Astrocyte of the hippocampus (primary cell): ENCODE measurements at regions not wholly inside any gene's neighbourhood (a gene's known extent, or its start where the extent isn't known, plus 50 kb on each side); places are given as distances from the start of the nearest gene placed in this dataset.
"Not testable (repeated sequence)": the region's sequence is repeated elsewhere in the genome, so short reads cannot be mapped to it uniquely, and the experiment has no call there.

Source experiments
- DNase-seq: peaks from one replicate; pipeline ENCODE4 v3.0.0; 2011; ENCODE audit warnings: low read depth, low spot score

DNA sequence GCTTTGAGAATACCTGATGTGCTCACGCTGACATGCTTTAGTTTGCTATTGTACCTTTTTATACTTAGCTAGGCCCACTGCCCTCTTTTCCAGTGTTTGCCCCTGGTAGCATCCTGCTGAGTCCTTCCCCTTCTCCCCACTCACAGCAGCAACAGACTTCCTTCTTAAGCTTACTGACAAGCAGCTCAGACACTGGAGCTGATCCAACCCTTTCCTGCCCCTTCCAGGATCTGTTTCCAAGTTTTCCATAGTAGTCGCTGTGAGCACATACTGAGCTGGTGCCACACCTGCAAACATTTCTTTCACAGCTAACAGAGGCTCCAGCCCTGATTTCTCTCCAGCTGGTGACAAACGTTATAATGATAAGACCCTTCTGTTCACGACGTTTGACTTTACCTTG is 991.4 kb upstream of the CELF4 start:
- DNase-seq: peak; percentile 14

DNA sequence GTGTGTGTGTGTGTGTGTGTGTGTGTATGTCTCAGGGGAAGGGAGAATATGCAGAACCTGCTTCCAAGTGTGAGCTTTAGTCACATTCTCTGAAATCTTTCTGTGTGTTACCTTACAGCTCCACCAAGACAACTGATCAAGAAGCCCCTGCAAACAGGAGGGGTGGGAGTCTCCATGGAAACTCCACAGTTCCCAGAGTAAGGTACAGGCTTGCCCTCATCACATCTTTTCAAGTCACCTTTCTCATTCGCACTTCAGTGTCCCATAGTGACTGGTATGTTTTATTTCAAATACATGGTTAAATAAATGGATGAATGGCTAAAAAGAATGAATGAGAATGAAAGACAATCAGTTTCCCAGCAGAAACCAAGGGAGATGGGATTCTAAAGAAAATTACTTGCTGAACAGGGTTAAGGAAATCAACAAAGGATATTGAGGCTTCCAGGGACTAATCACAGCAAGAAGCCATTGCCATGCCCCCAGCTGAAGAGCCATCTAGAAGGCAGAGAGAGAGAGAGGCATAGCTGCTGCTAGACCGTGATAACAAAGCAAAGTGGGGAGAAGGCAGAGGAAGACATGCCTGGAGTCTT is 987.2 kb upstream of the CELF4 start:
- DNase-seq: no peak

GRCh38 chr18:38551881-38552280 is 986.3 kb upstream of the CELF4 start:
- no peak for DNase-seq

- DNase-seq: peak; percentile 2
These were observed 979.5 kb upstream of the CELF4 start for GRCh38 chr18:38545071-38545470.

GRCh38 chr18:38539856-38540255 is 974.3 kb upstream of the CELF4 start:
- peak; percentile 1 for DNase-seq

DNA sequence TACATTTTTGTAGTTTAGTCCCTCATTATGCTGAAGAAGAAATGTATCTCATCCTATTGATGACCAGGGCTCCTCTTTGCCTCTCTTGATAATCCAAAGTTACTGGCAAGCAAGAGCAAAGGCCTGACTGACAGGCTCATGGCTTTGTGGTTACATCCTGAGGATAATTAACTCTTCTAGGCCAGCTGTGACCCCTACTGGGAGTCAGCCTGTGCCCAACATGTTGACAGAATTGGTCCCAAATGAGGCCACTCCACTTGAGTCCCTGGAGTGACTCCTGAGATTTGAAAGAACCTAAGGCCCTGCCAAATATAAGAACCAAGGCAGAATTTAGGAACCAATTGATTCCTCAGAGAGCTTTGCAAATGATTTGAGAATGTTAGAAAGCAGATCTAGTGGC is 973.8 kb upstream of the CELF4 start:
- no peak for DNase-seq

GRCh38 chr18:38534073-38534472 is 968.5 kb upstream of the CELF4 start:
- DNase-seq: no peak

- peak; percentile 39 for DNase-seq
These were observed 961.3 kb upstream of the CELF4 start for GRCh38 chr18:38526922-38527321.

- DNase-seq: no peak
These were observed 959.4 kb upstream of the CELF4 start for GRCh38 chr18:38525039-38525438.

- no peak for DNase-seq
These were observed 955.2 kb upstream of the CELF4 start for GRCh38 chr18:38520786-38521185.

- DNase-seq: no peak
These were observed 936.9 kb upstream of the CELF4 start for GRCh38 chr18:38502539-38502938.

GRCh38 chr18:38497266-38497665 is 931.7 kb upstream of the CELF4 start:
- DNase-seq: no peak

- DNase-seq: no peak
These were observed 930.7 kb upstream of the CELF4 start for GRCh38 chr18:38496222-38496793.

DNA sequence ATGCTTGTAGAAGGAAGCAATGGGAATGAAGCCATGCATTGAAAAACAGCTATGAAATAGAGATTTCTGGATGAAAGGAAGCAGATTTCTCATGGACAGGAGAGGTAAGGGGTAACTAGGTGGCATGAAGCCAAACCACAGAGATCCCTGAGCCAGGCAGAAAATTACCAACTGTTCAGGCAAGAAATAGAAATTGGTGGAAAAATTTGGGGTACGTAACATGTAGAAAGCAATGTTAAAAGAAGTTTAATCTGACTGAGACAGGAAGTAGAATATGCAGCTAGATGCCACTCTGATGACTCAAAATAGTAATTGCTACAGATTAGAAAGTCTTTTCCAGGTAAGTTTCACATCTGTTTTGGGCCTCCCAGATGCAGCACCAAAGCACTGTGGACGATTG is 928.5 kb upstream of the CELF4 start:
- DNase-seq: peak; percentile 63

DNA sequence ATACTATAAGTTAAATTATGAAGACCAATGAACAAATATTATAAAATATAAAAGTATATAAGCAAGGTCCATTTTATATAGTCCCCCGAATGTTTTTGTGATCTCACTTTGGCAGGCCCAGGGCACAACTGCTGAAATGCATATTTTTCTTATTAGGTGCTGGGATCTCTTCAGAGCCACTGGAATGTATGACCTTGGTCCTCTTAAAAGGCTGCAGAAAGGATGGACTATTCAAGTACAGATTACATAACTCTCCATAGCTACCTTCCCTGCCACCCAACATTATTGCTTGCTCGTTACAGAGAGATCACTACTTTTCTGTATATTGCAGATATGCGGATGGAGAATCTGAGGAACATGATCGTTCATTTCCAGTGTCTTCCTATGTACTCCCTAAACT is 925.6 kb upstream of the CELF4 start:
- DNase-seq: no peak

DNA sequence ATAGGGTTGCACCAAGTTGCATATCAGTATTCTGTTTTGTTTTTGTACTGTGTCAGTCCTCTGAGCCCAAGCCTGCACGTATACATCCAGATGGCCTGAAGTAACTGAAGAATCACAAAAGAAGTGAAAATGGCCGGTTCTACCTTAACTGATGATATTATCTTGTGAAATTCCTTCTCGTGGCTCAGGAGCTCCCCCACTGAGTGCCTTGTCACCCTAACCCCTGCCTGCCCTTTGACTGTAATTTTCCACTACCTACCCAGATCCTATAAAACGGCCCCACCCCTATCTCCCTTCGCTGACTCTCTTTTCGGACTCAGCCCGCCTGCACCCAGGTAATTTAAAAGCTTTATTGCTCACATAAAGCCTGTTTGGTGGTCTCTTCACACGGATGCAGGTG is 924.1 kb upstream of the CELF4 start:
- DNase-seq: not testable (repeated sequence)

DNA sequence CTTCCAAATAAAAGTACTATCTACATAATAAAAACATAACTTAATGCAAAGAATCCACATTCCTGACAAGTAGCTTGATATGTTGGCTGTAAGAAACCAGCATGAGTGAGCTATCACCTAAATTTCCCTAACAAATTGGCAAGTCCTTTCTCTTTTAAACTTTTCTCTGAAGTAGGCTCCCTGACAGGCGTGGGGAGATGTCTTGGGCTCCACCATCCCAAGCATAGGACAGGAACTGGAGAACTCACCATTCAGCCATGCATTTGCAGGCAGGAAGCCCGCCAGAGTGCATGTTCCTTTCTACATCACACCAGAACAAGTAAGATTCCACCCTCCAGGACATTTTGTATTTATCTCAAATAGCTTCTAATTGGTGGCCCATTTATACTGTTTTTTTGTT is 921.9 kb upstream of the CELF4 start:
- DNase-seq: no peak

DNA sequence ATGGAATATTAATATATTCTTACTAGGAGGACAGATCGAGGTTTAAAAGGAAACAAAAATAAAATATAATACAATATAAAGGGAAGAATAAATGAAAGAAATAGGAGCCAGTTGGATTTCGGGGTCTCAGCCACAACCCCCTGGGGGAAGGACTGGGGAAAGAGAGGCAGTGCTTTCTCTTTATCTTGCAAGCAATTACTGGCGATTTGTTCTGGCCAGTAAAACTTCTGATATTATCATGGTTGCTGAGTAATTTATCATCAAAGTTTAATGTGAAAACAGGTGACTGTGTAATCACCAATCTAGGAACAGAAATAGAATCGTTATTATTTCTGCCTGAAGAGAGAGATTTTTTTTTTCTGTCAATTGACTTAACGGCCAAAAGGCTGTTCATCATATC is 917.7 kb upstream of the CELF4 start:
- DNase-seq: no peak

DNA sequence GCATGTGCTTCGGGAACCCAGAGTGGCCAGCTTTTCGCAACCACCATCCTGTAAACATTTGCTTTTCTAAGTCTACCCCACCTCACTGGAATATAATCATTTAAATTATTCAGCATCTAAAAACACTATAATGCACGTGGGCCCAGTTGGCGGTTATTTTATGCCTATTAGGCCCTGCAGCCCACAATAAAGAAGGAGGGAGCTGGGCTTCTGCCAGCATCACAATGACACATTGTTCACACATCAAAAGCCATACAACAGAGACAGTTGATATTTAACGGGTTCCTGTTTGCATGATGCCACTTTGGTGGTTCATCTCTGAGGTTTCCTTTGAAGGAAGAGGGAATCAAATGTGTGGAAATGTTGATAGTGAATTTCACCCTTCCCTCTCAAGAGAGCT is 916.0 kb upstream of the CELF4 start:
- DNase-seq: no peak

- DNase-seq: no peak
These were observed 910.1 kb upstream of the CELF4 start for GRCh38 chr18:38475686-38476085.

DNA sequence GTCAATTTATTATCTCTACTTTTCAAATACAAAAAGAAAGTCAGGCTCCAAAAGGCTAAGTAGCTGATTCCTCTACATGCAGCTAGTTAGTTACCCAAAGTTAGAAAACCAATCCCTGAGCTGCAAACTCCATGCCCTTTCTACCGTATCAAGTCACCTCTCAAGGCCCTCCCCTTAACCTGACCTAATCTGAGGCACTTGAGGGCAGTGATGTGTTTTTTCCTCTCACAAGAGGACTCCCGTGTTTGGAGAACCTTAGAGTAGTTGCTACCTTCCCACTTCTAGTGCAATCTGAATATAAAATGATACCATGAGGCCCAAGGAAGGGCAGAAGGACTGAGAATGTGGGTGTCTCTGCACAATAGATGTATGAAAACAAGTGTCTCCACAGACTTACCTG is 907.9 kb upstream of the CELF4 start:
- DNase-seq: no peak

GRCh38 chr18:38470421-38470820 is 904.8 kb upstream of the CELF4 start:
- DNase-seq: no peak

DNA sequence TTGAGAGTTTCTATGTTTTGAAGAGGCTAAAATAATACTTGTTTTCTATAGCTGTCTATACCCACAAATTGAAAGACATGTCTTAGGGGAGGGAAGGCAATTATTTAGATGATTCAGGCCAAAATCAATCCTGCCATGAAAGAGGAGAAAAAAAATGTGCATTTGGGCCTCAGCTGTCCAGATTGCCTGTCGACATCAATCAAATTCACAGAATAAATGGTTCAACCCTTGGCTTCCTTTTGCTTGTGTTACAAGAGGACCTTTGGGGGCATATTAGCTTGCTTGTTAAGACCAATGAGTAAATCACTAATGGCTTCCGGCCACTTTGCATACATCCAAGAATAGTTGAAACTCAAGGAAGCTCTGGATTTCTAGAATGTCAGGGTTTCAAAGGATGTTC is 900.8 kb upstream of the CELF4 start:
- no peak for DNase-seq

DNA sequence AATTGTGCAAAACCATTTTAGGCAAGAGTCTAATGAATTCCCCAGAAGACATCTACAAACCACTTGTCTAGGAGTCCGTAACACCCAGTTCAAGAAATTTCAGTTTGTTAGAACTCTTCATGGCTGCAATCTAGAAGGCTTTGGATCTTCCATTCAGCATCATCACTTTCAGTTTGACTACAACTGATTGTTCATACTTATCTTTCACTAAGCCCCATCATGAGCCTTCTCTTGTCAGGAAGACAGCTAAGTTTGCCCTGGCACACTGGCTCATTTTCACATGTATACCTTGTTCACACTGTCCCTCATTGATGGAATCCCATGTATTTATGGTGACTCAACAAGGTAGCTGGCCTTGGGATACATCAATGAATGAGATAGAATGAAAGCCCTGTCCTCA is 898.4 kb upstream of the CELF4 start:
- no peak for DNase-seq
